GM18951 (cell line): ENCODE measurements at regions not wholly inside any gene's neighbourhood (a gene's known extent, or its start where the extent isn't known, plus 50 kb on each side); places are given as distances from the start of the nearest gene placed in this dataset.
"Not testable (repeated sequence)": the region's sequence is repeated elsewhere in the genome, so short reads cannot be mapped to it uniquely, and the experiment has no call there.

Source experiments
- POLR2A ChIP-seq: IDR thresholded peaks from 4 replicates; pipeline ENCODE4 v1.6.1; 2011; ENCODE audit warnings: mild to moderate bottlenecking; ENCODE audit not compliant: insufficient read length, insufficient read depth; ENCODE audit errors: extremely low read depth
- in situ Hi-C: fragments of 300-500 bp; cut with MboI; formaldehyde crosslinking; loops from one replicate; pipeline ENCODE4 v1.12.0; 2022; ENCODE audit warnings: low sequenced_read_pairs, mixed read lengths, inconsistent platforms; ENCODE audit not compliant: unreplicated experiment

GRCh38 chr20:1822564-1823449 is 72.4 kb upstream of the SIRPA start:
- no peak for TF ChIP-seq POLR2A

GRCh38 chr20:1820138-1821079 is 74.8 kb upstream of the SIRPA start:
- in situ Hi-C loops = no loop called here
- no peak for TF ChIP-seq POLR2A

More at GRCh38 chr20:1822564-1823449, 72.4 kb upstream of the SIRPA start:
- in situ Hi-C loops = no loop called here

GRCh38 chr20:1819311-1820137 is 75.7 kb upstream of the SIRPA start:
- in situ Hi-C loops = no loop called here
- no peak for TF ChIP-seq POLR2A

GRCh38 chr20:1818895-1819294 is 76.3 kb upstream of the SIRPA start:
- no peak for TF ChIP-seq POLR2A
- in situ Hi-C loops = no loop called here

GRCh38 chr20:1818247-1818840 is 76.9 kb upstream of the SIRPA start:
- no peak for TF ChIP-seq POLR2A
- in situ Hi-C loops = no loop called here

- TF ChIP-seq POLR2A = no peak
- in situ Hi-C loops = no loop called here
These were observed 77.5 kb upstream of the SIRPA start for GRCh38 chr20:1817577-1818211.

GRCh38 chr20:1816384-1817381 is 78.5 kb upstream of the SIRPA start:
- in situ Hi-C loops = no loop called here

GRCh38 chr20:1815502-1816085 is 79.6 kb upstream of the SIRPA start:
- in situ Hi-C loops = no loop called here
- TF ChIP-seq POLR2A = no peak

More at GRCh38 chr20:1816384-1817381, 78.5 kb upstream of the SIRPA start:
- TF ChIP-seq POLR2A = no peak

- in situ Hi-C loops = not testable (repeated sequence)
These were observed 80.3 kb upstream of the SIRPA start for GRCh38 chr20:1814861-1815260.

GRCh38 chr20:1813674-1814635 is 81.3 kb upstream of the SIRPA start:
- in situ Hi-C loops = no loop called here
- TF ChIP-seq POLR2A = no peak
